Epithelial cell of prostate (primary cell): ENCODE measurements at regions not wholly inside any gene's neighbourhood (a gene's known extent, or its start where the extent isn't known, plus 50 kb on each side); places are given as distances from the start of the nearest gene placed in this dataset.

Experiments used
- DNase-seq: peaks from one replicate; pipeline ENCODE4 v3.0.0-alpha.2; 2011; ENCODE audit warnings: low read depth, low spot score
- H3K27ac ChIP-seq: fragments of 450-650 bp; 2 replicates; pipeline ENCODE4 v1.5.1; 2017; ENCODE audit warnings: mild to moderate bottlenecking

- DNase-seq: no peak
These were observed 734.7 kb upstream of the NR2F2 start for GRCh38 chr15:95595759-95596158.

GRCh38 chr15:95596496-95596895, 734.0 kb upstream of the NR2F2 start:
- DNase-seq: no peak
- H3K27ac ChIP-seq: no peak overlapping the region

More at GRCh38 chr15:95595759-95596158, 734.7 kb upstream of the NR2F2 start:
- no peak overlapping the region for H3K27ac ChIP-seq

DNA sequence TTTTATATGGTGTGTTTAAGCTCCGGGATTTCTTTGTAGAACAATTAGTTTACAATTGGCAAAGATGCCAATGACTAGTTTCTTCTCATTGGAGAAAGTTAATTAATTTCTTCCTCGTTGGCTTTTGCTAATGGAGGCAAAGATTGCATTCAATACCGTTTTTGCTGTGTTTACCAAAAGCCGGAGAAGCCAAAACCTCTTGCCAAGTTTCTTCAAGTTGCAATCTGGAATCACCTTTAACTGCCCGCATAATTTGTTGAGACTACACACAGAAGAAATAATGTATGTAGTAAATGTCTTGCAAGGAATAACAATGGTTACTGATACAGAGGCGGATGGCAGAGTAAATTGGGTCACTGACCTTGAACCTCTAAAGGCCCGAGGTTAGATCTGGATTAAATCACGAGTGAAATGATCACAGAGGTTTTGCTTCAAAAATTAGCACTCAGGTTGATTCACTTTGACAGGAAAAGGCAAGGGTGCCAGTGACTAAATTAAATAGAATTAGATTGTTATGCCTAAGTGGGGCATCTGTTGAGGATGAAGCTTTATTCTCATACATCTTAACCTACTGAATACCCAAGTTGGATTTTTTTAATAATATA, 732.1 kb upstream of the NR2F2 start:
- DNase-seq: no peak
- no peak overlapping the region for H3K27ac ChIP-seq

- DNase-seq: no peak
- H3K27ac ChIP-seq: no peak overlapping the region
These were observed 730.1 kb upstream of the NR2F2 start for GRCh38 chr15:95600367-95600766.

GRCh38 chr15:95600884-95601283, 729.6 kb upstream of the NR2F2 start:
- no peak for DNase-seq

DNA sequence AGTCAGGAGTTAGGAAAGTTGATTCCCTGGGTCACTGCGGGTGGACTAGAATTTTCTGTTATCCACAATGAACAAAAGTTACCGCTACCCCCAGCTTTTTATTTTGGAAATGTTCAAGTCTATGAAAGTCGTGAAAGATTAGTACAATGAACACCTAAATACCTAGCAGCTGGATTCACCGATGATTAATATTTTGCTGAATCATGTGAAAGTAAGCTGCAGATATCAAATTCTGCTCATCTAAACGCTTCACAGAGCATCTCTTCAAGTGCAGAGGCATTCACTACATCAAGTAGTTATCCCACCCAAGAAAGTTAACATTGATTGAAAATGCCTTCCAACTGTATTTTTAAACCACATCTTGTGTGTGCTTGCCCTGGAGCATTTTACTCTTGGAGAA, 729.0 kb upstream of the NR2F2 start:
- no peak for DNase-seq
- no peak overlapping the region for H3K27ac ChIP-seq

More at GRCh38 chr15:95600884-95601283, 729.6 kb upstream of the NR2F2 start:
- no peak overlapping the region for H3K27ac ChIP-seq

DNA sequence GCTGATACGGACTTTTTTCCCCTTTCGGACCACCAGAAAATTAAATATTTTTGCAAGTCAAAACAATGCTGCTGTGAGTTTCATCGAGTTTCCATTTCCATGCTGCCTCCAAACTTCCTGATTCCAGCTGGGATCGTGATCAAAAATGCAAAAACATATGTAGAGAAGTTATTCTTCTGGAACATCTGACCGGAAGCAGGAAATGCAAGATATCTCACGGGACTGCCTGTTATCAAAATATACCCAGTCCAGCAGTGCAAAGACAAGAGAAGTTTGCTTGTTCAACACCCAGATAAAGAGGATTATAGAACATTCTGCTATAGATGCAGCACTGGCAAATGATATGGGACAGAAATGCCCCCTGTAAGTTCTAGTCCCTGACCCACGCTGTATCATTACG, 726.7 kb upstream of the NR2F2 start:
- H3K27ac ChIP-seq: no peak overlapping the region
- no peak for DNase-seq

DNA sequence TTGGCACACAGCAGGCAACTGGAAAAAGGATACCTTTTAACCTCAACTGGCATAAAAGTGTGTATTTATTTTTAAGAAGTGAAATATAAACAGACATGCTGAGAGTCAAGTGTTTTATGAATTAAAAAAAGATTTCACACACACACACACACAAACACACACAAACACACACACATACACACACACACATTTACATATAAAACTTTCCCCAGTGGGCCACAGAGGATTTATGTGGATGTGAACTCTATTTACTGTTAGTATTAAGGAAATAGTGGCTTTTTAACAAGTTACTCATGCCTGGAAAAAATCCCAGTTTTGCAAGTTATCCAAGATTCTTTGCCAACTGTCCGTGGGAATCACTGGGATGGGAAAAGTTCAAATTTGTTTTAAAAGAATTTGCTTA, 725.9 kb upstream of the NR2F2 start:
- H3K27ac ChIP-seq: no peak overlapping the region
- no peak for DNase-seq

DNA sequence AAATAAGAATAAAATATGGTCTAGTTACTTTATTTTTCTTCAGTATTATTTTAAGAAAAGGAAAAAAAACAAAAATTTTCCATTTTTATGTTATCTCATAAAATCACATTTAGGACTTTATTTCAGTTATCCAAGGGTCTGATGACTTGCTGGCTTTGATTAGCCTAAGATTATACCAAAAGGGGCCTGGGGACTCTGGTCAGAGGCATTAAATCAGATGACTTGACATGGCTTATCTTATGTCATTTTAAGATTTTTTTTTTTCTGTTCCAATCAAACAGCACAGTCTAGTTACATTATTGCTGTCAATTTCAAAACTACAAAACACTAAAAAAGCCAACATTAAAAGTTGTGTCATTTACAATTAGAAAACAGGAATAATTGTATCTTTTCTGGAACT, 725.4 kb upstream of the NR2F2 start:
- no peak overlapping the region for H3K27ac ChIP-seq
- DNase-seq: no peak

- H3K27ac ChIP-seq: no peak overlapping the region
- no peak for DNase-seq
These were observed 723.9 kb upstream of the NR2F2 start for GRCh38 chr15:95606551-95606950.

GRCh38 chr15:95608371-95608770, 722.1 kb upstream of the NR2F2 start:
- no peak for DNase-seq
- H3K27ac ChIP-seq: no peak overlapping the region

- DNase-seq: no peak
- no peak overlapping the region for H3K27ac ChIP-seq
These were observed 721.4 kb upstream of the NR2F2 start for GRCh38 chr15:95609096-95609495.

DNA sequence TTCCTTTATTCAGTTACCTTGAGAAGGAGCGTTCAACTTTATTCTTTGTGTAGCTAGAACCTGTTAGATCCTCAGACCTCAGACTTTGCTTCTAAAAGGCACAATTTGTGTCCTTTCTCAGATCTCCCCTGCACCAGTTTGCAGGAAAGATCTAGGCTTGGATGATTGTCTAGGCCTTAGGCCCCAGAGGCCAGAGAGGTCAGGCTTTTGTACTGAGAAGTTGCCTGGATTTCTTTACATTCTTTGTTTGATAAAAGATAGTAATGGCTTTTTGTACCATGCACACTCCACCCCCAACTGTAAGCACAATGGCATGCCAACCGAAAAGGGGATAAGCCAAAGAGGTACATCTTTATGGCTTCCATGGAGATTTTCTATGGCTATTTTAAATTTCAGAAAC, 719.6 kb upstream of the NR2F2 start:
- no peak overlapping the region for H3K27ac ChIP-seq
- no peak for DNase-seq

DNA sequence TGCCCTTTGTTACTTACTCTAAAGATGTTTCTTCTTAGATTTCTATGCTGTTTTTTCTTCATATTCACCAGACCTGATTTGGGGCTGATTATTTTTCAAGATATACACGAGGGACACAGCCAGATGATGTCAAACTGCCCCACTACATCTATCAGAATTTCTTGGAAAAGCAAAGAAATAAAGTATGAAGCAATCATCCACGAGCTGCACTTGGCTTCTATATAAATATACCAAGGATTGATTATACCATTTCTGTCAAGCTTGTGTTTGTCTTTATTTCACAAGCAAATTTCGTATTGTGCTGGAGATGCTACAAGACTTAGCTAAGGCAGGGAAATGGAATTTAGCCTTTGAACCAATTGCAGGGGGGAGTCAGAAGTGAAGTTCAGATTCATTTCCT, 715.1 kb upstream of the NR2F2 start:
- H3K27ac ChIP-seq: no peak overlapping the region
- no peak for DNase-seq

- no peak for DNase-seq
- no peak overlapping the region for H3K27ac ChIP-seq
These were observed 714.2 kb upstream of the NR2F2 start for GRCh38 chr15:95616306-95616705.

- H3K27ac ChIP-seq: no peak overlapping the region
- no peak for DNase-seq
These were observed 709.4 kb upstream of the NR2F2 start for GRCh38 chr15:95620934-95621579.

- no peak overlapping the region for H3K27ac ChIP-seq
- DNase-seq: no peak
These were observed 707.7 kb upstream of the NR2F2 start for GRCh38 chr15:95622843-95623242.

- DNase-seq: no peak
- no peak overlapping the region for H3K27ac ChIP-seq
These were observed 706.4 kb upstream of the NR2F2 start for GRCh38 chr15:95624100-95624499.

- no peak for DNase-seq
- H3K27ac ChIP-seq: no peak overlapping the region
These were observed 705.7 kb upstream of the NR2F2 start for GRCh38 chr15:95624616-95625361.

GRCh38 chr15:95626501-95627361, 703.8 kb upstream of the NR2F2 start:
- DNase-seq: no peak
- no peak overlapping the region for H3K27ac ChIP-seq
